DMS114 treated with DMSO at 0.1 percent for 48 hours (cell line): ENCODE measurements at regions not wholly inside any gene's neighbourhood (a gene's known extent, or its start where the extent isn't known, plus 50 kb on each side); places are given as distances from the start of the nearest gene placed in this dataset.

Experiments
- DNase-seq: peaks from one replicate; lab custom pipeline; 2025; ENCODE audit not compliant: unreplicated experiment; lab: John Stamatoyannopoulos, UW

DNA sequence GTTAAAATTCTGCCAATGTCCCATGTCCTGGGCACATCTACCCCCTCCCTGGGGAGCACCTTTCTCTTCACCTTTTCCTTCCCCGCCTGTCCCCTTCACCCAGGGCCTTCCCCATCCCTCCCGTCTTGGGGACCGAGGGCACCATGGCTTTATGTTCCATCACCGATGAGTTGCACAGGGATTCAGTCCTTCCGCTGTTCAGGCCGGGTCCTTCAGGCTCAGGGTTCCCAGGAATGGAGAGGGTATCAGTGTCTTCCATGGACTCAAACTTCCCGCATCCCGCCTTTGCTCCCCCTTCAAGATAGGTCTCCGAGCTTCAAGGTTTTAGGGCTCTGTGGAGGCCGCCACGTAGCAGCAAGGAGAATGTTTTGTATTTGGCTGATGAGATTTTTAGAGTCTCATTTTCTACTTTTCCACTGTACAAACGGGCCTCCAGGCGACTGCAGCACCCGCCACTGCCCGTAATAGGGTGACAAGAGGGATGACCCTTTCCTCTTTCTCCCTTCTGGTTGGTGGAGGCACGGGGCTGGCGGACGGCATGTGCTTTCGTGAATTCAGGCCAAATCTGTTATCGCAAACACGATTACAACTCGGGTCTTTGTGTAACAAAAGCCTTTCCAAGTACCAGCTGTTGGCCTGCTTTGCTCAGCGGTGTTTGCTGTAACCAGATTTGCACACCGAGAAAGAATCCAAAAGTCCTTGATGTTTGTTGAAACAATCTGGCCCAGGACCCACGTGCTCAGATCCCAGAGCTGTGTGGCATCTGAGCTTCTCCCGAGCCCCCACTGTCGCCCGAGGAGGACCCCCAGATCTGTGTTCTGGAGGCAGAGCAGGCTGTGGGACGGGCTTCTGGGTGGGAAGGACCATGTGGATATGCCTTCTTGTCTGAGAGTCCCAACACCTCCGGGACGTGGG, 236.3 kb downstream of the SEC14L1 start:
- DNase-seq: no peak

DNA sequence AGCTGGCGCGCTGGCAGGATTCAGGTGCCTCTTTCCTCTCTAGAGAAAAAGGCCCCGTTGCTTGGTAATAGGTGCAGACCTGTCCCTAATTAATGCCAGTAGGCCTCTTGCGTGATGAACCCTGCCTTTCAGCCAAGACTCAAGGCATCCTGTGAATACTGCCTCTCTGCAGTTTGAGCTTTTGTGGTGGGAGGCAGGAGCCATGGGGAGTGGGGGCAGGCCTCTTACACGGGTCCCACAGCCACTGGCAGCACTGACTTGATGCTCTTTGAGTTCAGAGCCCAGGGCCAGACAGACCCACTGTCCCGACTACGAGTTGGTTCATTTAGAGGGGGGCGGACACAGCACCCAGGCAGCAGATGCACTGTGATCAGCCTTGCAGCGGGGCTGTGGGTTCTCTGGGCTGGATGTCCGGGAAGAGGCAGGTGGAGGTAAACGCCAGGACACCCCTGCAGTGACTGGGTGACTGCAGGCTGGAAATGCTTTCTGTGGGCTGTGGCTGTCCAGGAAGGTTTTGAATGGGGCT, 237.0 kb downstream of the SEC14L1 start:
- no peak for DNase-seq

DNA sequence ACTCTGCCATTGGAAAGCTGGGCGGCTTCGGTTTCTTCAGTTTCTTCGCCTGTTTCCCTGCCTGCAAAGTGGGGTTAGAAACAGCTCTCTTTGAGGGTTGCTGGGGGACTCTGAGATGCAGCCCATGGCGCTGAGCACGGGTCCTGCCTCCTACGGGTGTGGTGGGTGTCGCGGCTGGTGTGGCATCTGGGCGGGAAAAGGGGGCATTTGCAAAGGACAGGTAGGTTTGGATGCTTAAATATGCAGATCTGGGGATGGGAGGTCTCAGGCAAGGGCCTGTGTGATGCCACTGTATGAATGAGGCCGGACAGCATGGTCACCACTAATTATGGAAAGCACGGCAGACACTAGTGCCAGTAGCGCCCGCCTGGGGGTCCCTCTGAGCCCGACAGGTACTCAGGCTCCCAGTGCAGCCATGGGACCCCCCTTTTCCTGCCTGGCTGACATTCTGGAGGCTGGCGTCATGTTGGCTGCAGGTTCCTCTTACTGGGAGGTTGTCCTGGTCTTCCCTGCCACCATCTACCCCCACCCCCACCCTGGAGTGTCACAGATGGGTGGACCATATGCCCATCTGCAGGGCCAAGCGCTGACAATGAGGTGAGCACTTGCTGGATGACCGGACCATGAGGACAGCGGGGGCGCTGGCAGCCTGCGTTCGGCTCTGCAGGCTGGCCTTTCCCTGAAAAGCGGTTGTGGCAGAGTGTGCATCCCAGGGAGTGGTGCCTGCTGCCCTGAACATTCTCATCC, 237.7 kb downstream of the SEC14L1 start:
- DNase-seq: no peak

DNA sequence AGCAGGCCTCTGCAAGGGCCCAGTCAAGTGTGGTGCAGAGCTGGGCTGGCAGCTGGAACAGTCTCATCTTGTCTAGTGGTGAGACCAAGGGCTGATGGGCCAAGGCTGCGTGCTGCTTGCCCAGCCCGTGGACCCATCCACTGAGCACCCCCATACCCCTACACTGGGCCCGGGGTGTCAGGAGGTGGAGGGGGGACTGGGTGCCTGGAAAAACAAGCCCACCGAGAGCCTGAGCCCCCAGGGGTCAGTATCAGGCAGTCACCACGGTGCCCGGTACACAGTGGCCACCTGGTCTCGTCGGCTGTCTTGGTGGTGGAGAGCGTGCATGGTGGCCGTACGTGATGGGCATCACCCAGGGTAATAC, 238.3 kb downstream of the SEC14L1 start:
- no peak for DNase-seq

DNA sequence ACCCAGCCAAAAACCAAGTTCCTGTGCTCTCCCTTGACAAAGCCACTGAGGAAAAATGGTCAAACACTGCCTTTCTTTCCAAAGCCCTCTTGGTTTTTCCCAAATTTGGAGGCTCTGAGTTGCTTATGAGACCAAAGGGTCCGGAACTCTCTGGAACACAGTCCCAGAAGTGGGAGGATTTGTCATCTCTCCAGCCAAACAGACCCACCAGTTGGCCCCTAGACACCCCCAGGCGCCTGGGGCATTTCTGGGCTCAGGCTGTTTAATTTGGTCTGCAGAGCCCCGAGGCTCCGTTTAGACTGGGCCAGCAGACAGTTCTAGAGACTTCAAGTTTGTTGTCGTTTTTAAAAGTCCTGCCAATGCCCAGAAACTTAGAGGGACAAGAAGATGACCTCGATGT, 239.1 kb downstream of the SEC14L1 start:
- no peak for DNase-seq

DNA sequence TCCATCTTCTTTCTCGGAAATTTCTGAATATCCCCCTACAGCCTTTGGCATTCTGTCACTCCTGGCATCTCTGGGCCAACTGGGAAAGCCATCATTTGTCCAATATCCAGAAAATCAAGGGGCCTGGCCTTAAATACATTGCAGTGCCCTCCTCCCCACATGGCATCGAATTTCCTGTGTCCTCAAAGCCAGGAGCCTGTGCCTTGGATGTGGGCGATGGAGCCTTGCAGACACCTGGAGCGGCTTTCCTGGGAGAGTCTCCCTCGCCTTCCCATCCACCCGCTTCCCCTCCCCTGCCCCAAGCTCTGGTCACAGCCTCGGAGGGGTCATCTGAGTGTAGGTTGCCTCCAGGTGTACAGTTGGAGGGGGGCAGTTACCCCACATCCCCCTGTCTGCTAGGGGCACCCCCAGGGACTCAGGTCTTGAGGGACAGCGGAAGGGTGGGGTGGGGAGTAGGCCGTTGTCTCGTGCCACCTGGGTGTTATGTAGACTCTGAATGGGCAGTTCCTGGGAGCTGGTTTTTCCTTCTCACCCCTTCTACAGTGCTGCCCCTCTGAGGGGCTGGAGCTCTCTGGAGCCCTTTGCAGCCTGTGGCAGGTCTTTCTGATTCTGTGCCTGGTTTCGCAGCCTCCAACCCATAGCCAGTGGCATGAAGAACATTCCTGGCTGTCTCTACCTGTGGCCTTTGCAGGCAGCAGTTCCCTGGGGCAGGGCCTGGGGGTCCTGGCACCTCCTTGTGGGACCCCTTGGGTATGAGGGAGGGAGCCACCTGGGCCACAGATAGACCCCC, 239.8 kb downstream of the SEC14L1 start:
- DNase-seq: no peak

DNA sequence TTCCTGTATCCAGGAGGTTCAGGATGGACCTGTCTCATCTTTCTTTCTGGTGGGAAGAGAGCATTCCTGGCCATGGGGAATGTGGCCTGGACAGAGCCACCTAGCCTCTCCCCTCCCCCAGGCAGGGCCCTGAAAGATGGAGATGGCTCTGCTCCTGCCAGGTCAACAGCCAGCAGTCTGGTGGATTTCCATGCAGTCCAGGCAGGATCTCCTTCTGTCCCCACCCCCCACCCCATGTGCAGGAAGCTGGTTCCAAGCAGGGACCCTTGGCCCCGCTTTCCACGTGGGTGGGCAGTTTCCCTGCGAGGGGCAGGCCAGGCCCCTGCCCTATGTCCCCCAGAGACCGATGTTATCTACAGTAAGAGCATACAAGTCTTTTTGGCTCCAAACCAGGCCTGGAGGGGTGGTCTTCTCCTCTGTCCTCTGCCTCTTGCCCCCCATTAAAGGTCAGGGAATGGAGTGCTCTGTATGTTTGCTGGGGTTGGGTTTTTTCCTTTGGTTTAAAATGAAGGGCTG, 240.5 kb downstream of the SEC14L1 start:
- no peak for DNase-seq

DNA sequence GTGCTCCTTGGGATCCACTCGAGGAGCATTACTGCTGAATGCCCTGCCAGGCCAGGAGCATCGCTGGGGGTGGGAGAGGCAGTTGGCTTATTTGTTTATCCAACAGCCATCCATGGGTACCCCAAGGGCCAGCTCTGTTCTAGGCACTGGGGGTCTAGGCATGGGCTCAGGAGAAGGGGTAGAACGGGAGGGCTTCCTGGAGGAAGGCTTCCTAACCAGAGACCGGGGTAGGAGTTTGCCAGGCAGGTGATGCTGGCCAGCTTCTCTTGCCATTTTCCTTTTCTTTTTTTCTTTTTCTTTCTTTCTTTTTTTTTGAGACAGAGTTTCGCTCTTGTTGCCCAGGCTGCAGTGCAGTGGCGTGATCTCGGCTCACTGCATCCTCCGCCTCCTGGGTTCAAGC, 241.0 kb downstream of the SEC14L1 start:
- no peak for DNase-seq

DNA sequence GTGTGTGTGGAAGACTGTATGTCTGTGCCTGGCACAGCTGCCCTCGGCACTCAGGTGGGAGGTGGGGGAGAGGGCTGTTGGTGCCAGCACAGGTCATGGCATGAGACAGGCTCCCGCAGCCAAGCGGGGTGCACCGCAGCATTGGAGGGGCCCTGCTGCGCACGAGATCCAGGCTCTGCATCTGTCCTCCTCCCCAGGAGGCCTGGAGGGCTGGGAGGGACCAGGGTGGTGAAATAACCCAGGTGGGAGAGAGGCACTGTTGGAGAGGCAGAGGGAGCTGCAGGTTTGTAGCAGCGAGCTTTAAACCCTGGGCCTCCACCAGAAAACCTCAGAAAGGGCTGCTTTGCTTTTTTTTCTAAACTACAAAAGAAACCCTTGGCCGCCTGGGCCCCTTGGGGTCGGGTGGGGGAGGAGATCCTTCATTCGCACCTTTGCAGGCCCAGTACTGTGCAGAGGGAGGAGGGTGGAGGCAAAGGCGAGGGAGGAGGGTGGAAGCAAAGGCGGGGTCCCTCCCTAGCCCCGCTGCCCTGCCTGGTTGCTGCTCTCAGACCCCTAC, 241.7 kb downstream of the SEC14L1 start:
- DNase-seq: no peak

DNA sequence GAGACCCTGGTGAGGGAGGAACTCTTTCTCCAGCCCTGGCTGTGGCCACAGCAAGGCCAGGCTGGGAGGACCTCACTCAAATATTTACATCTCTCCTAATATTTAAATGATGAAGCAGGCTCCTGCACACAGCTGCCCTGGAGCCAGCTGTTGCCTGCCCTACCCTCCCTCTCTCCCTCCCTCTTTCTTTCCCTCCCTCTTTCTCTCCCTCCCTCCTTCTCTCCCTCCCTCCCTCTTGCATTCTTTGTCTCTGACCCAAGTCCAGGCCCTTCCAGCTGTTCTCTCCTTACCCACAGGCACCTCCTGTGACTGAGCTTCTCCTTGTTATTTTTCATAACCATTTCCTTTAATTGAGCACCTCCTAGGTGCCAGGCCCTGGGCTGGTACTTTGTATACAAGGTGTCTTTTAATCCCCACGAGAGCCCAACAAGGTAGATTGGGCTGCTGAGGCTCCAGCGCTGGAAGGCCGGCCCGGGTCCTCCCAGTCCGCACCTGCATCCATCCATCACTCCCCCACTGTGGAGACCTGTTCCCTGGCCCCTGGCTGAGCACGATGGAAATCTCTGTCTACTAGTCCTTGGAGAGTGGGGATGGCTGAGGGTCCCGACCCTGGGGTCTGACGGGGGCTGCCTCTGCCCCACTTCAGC, 242.3 kb downstream of the SEC14L1 start:
- DNase-seq: no peak

DNA sequence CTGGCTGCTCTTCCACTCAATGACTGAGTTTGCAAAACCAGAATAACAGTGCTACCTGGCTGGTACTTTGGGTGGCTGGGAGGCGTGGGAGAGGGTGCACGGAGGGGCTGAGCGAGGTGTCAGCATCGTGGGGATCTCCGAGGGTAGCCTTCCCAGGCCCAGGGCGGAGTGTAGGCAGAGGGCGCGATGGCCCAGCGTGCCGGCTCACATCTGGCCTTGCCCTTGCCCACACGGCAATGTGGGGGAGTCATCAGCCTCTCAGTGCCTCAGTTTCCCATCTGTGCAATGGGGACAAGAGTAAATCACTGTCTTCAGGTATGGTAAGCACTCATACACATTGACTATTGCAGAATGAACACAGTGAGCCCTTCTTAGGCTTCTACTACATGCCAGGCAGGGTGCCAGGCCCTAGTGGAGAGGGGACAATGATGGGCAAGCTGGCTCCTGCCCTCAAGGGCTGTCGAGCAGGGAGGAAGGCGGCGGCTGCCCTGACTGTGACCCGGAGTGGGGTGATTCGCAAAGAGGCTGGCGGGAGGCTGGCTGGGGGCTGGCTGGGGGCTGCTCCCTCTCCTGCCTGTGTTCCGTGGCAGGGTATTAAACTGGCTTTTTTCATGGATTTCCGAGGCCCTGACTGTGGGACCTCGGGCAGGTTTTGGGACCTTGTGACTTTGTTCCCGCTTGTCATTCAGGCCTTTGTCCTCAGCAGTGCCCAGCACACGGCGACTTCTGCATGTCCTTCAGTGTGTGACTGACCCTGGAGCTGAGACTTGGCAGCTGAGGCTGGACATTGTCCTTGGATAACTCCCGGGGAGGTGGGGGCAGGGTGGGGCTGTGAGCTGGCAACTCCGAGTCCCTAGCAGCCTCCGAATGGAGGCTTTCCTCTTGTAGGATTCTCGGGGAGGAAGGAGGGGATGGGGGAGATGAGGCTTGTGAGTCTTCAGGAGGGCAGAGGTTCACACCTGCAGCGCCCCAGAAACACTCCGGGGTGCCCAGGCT, 243.1 kb downstream of the SEC14L1 start:
- DNase-seq: no peak

DNA sequence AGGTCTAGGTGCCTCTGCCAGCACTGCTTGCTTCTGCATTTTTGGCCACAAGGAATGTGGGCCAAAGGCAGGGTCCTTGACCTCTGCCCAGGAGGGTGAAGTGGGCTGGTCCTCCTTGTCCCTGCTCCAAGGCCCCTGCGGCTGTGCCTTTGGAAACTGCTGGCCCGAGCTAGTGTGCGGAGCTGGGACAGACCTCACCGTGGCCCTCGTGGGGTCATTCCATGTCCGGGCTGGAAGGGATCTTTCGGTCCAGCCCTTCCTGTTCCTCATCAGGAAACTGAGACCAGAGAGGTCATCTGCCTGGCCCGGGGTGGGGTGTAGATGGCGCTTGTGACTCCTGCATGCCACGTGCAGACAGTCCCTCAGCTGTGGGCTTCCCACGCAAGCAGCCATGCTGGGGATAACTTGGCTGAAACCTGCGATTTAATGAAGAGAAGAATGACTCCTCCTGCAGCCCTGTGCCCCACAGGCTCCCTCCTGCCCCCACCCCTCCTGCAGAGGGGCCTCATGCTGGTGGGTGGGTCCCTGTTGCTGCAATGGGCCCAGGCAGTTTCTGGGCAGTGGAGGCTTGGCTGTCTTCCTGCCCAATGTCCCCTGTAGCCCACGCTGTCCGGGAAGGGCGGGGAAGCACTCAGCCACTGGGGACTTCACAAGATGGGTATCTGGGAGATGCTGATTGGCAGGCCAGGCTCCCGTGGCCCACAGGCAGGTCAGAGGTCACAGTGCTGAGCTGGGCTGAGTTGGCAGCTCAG, 245.2 kb downstream of the SEC14L1 start:
- no peak for DNase-seq

DNA sequence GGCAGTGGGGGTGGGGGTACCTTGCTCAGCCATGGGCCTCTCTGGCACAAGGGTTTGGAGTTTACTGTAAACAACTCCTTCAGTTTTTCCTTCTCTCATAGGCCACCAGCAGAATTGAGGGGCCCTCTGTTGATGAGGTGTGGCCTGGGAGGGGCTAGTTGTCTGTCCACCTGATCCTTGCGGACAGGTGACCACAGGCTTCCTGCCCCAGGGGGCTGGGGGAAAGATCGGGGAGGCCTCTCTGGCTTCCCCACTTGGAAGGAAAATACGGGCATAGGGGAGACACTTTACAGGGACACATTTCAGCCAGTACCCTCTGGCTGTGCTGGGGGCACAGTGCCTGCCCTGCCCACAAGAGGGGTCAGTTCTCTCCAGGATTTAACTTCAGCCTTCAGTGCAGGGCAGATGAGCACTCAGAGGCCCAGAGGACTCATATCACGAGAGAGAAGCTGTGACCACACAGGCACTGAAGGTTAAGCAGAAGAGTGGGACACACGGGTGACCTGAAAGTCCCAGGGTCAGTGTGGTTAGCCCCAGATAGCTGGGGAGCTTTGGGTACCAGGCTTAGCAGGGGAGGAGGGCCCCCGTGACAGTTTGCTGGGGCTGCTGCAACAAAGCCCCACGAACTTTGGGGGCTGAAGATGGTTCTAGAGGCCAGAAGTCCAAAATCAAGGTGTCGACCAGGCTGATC, 245.9 kb downstream of the SEC14L1 start:
- DNase-seq: no peak

DNA sequence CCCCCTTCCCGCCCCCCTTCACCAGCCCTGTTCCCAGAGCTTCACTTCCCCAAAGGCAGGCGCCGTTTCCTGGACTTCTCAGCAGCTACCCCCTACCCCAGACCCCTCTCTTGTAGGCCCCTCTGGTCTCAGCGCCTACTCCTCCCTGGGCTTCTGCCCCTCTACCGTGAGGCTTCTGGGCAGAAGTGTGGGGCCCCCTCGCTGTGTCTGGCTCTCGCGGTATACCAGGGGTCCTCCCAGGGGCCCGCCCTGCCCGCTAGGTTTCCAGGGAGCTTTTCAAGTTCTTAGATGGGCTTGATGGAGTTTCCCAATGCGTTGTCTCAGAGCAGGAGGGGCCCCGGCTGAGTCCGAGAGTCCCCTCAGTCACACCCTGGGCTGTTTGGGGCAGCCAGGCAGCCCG, 247.1 kb downstream of the SEC14L1 start:
- DNase-seq: no peak

DNA sequence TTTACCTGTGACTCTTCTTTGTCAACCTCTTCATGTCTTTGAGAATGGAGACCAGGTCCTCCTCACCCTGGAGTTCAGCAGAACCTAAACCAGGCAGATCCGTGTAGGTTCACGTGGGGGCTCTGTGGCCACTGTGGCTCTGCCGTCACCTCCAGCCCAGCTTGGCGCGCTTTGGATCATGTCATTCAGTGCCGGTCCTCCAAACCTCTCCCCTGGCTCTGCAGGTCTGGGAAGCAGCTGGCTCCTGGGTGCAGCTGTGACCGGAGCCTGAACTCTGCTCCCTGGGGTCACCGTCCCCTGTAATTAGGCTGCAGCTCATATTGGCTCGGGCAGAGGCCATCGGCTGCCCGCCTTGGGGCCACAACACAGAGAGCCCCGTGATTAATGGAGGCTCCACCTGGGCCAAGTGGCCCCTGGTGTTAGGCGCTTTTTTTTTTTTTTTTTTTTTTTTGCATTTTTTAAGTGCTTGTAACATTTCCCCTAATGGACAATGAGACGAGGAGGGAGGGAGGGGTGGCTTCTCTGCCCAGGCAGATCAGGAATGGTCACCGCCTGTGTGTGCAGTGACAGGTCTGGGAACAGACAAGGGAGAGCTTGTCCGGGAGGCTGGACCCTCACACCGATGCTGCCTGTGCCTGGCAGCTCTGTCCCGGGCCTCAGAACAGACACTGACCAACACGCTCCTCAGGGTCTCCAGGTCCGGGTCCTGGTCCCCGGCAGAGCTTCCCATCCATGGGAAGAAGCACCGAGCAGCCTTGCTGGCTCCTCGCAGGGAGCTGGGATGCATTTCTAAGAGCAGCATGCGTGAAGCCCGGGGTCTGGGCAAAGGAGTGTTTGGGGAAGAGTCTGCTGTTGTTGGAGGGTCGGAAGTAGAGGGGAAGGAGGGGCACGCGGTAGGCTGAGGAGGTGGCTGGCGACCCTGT, 247.9 kb downstream of the SEC14L1 start:
- no peak for DNase-seq

DNA sequence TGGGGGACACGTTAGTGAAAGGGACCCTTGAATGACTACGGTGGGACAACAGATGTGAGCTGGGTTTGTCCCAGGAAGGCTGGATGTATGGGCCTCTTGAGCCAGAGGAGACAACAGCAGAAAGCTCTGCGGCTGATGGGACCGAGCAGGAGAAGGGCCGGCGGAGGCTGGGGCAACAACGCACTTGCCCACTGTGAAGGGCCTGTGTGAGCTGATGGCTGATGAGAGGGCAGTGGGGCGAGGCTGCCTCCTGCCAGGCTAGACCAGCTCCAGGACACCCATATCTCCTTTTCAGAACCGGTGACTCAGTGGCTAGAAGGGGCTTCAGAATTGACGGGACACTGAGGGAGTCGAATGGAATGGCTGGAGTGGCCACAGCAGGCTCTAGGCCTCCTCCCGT, 250.1 kb downstream of the SEC14L1 start:
- DNase-seq: no peak
